ENCODE measurements at regions not wholly inside any gene's neighbourhood (a gene's known extent, or its start where the extent isn't known, plus 50 kb on each side); places are given as distances from the start of the nearest gene placed in this dataset.
"Not testable (repeated sequence)": the region's sequence is repeated elsewhere in the genome, so short reads cannot be mapped to it uniquely, and the experiment has no call there.

- H3K9me3 ChIP-seq (replicated peaks in 1 of 2; ENCODE audit: control insufficient read depth in 1 of 2, insufficient read depth in 1 of 2, low read length in 2 of 2); H3K36me3 ChIP-seq (replicated peaks in 1 of 2; ENCODE audit: control insufficient read depth in 1 of 2, insufficient read depth in 2 of 2, low read length in 2 of 2); intact Hi-C loops (cut with micrococcal nuclease); H4K20me1 ChIP-seq (ENCODE audit: insufficient read depth, low read length); H3K9ac ChIP-seq (ENCODE audit: insufficient read depth, low read length, poor library complexity, severe bottlenecking); H3K4me2 ChIP-seq (replicated peaks; ENCODE audit: extremely low read depth, low read length, poor library complexity, severe bottlenecking); H3K4me3 Mint-ChIP-seq; H3K9me3 Mint-ChIP-seq; H3K4me1 ChIP-seq (ENCODE audit: control insufficient read depth in 1 of 2, insufficient read depth in 2 of 2, low read length in 2 of 2); H3K27ac Mint-ChIP-seq; DNase-seq; H3K4me1 Mint-ChIP-seq; H3K27me3 Mint-ChIP-seq (ENCODE audit: low read depth in 3 of 3); H2AFZ ChIP-seq (ENCODE audit: insufficient read depth, low read depth, low read length, poor library complexity, severe bottlenecking); H3K27ac ChIP-seq (ENCODE audit: low read depth in 1 of 2, low read length in 2 of 2); H3K79me2 ChIP-seq (ENCODE audit: insufficient read depth, low read length); H3K27me3 ChIP-seq (ENCODE audit: control insufficient read depth in 2 of 2, insufficient read depth in 2 of 2, low read length in 2 of 2); H3K4me3 ChIP-seq (replicated peaks in 1 of 3; ENCODE audit: low read depth in 2 of 3, low read length in 3 of 3); H3K36me3 Mint-ChIP-seq: not testable (repeated sequence)
- 79% methylated on average over 3 of the region's 4 CpGs for WGBS (ENCODE audit: insufficient coverage)
These were observed 413.3 kb downstream of the PRIM2 start for GRCh38 chr6:57730726-57731125.

GRCh38 chr6:57747716-57748115 is 430.3 kb downstream of the PRIM2 start:
- H3K36me3 Mint-ChIP-seq; H3K9me3 Mint-ChIP-seq; intact Hi-C loops (cut with micrococcal nuclease); H3K27ac Mint-ChIP-seq; H3K79me2 ChIP-seq (ENCODE audit: insufficient read depth, low read length); H3K4me1 ChIP-seq (ENCODE audit: control insufficient read depth in 1 of 2, insufficient read depth in 2 of 2, low read length in 2 of 2); H3K27ac ChIP-seq (ENCODE audit: low read depth in 1 of 2, low read length in 2 of 2); H3K9ac ChIP-seq (ENCODE audit: insufficient read depth, low read length, poor library complexity, severe bottlenecking); H3K4me2 ChIP-seq (replicated peaks; ENCODE audit: extremely low read depth, low read length, poor library complexity, severe bottlenecking); H3K4me3 Mint-ChIP-seq; H3K36me3 ChIP-seq (replicated peaks in 1 of 2; ENCODE audit: control insufficient read depth in 1 of 2, insufficient read depth in 2 of 2, low read length in 2 of 2); H3K4me3 ChIP-seq (replicated peaks in 1 of 3; ENCODE audit: low read depth in 2 of 3, low read length in 3 of 3); H2AFZ ChIP-seq (ENCODE audit: insufficient read depth, low read depth, low read length, poor library complexity, severe bottlenecking); H3K27me3 ChIP-seq (ENCODE audit: control insufficient read depth in 2 of 2, insufficient read depth in 2 of 2, low read length in 2 of 2); H4K20me1 ChIP-seq (ENCODE audit: insufficient read depth, low read length); H3K27me3 Mint-ChIP-seq (ENCODE audit: low read depth in 3 of 3); DNase-seq; H3K4me1 Mint-ChIP-seq; H3K9me3 ChIP-seq (replicated peaks in 1 of 2; ENCODE audit: control insufficient read depth in 1 of 2, insufficient read depth in 1 of 2, low read length in 2 of 2): not testable (repeated sequence)
- 65% methylated on average over 3 of the region's 5 CpGs for WGBS (ENCODE audit: insufficient coverage)

- H2AFZ ChIP-seq (ENCODE audit: insufficient read depth, low read depth, low read length, poor library complexity, severe bottlenecking); intact Hi-C loops (cut with micrococcal nuclease); H3K9me3 Mint-ChIP-seq: not testable (repeated sequence)
These were observed 442.4 kb downstream of the PRIM2 start for GRCh38 chr6:57759850-57760249.

GRCh38 chr6:57792720-57793397 is 475.4 kb downstream of the PRIM2 start:
- H3K9me3 ChIP-seq (replicated peaks in 1 of 2; ENCODE audit: control insufficient read depth in 1 of 2, insufficient read depth in 1 of 2, low read length in 2 of 2); H3K27ac Mint-ChIP-seq; H3K27ac ChIP-seq (ENCODE audit: low read depth in 1 of 2, low read length in 2 of 2); DNase-seq; H3K4me1 ChIP-seq (ENCODE audit: control insufficient read depth in 1 of 2, insufficient read depth in 2 of 2, low read length in 2 of 2); H3K36me3 ChIP-seq (replicated peaks in 1 of 2; ENCODE audit: control insufficient read depth in 1 of 2, insufficient read depth in 2 of 2, low read length in 2 of 2); intact Hi-C loops (cut with micrococcal nuclease); H3K79me2 ChIP-seq (ENCODE audit: insufficient read depth, low read length); H3K9ac ChIP-seq (ENCODE audit: insufficient read depth, low read length, poor library complexity, severe bottlenecking); H4K20me1 ChIP-seq (ENCODE audit: insufficient read depth, low read length); H3K4me3 ChIP-seq (replicated peaks in 1 of 3; ENCODE audit: low read depth in 2 of 3, low read length in 3 of 3); H3K4me1 Mint-ChIP-seq; H3K36me3 Mint-ChIP-seq; H2AFZ ChIP-seq (ENCODE audit: insufficient read depth, low read depth, low read length, poor library complexity, severe bottlenecking); H3K4me2 ChIP-seq (replicated peaks; ENCODE audit: extremely low read depth, low read length, poor library complexity, severe bottlenecking): not testable (repeated sequence)
- H3K9me3 Mint-ChIP-seq = peaks cover 10 to 22% (median 13%) of the 10 kb centered on the region in 7 donors
- H3K27me3 Mint-ChIP-seq (ENCODE audit: low read depth in 3 of 3) = peaks cover 25 to 30% (median 25%) of the 10 kb centered on the region in 3 donors
- H3K4me3 Mint-ChIP-seq = peak overlapping the region in 1 of 2 donors; percentile 26
- WGBS (ENCODE audit: insufficient coverage) = 0% methylated on average over 1 of the region's 25 CpGs
- peaks cover 2 to 13% of the 10 kb centered on the region in 2 donors for H3K27me3 ChIP-seq (ENCODE audit: control insufficient read depth in 2 of 2, insufficient read depth in 2 of 2, low read length in 2 of 2)

More at GRCh38 chr6:57759850-57760249, 442.4 kb downstream of the PRIM2 start:
- H3K27me3 Mint-ChIP-seq (ENCODE audit: low read depth in 3 of 3); H3K9me3 ChIP-seq (replicated peaks in 1 of 2; ENCODE audit: control insufficient read depth in 1 of 2, insufficient read depth in 1 of 2, low read length in 2 of 2); H3K36me3 ChIP-seq (replicated peaks in 1 of 2; ENCODE audit: control insufficient read depth in 1 of 2, insufficient read depth in 2 of 2, low read length in 2 of 2); H3K27ac Mint-ChIP-seq; H4K20me1 ChIP-seq (ENCODE audit: insufficient read depth, low read length); H3K4me3 Mint-ChIP-seq; DNase-seq; H3K36me3 Mint-ChIP-seq; H3K4me1 ChIP-seq (ENCODE audit: control insufficient read depth in 1 of 2, insufficient read depth in 2 of 2, low read length in 2 of 2); H3K27ac ChIP-seq (ENCODE audit: low read depth in 1 of 2, low read length in 2 of 2); H3K4me1 Mint-ChIP-seq; H3K4me3 ChIP-seq (replicated peaks in 1 of 3; ENCODE audit: low read depth in 2 of 3, low read length in 3 of 3); H3K79me2 ChIP-seq (ENCODE audit: insufficient read depth, low read length); H3K9ac ChIP-seq (ENCODE audit: insufficient read depth, low read length, poor library complexity, severe bottlenecking); H3K27me3 ChIP-seq (ENCODE audit: control insufficient read depth in 2 of 2, insufficient read depth in 2 of 2, low read length in 2 of 2); H3K4me2 ChIP-seq (replicated peaks; ENCODE audit: extremely low read depth, low read length, poor library complexity, severe bottlenecking): not testable (repeated sequence)
- WGBS (ENCODE audit: insufficient coverage) = 50% methylated on average over 1 of the region's 1 CpG
